Pancreas (tissue), 10 donors: ENCODE measurements at regions not wholly inside any gene's neighbourhood (a gene's known extent, or its start where the extent isn't known, plus 50 kb on each side); places are given as distances from the start of the nearest gene placed in this dataset.

ENCODE experiments used
- ATAC-seq, 4 donors: fragments of 200-7000 bp; cut with Tn5 transposase; one replicate each; pipeline versions ENCODE4 v1.8.0 to v1.9.1; 2020; ENCODE audit warnings: mild to moderate bottlenecking in 4 of 4, moderate library complexity in 4 of 4
- DNase-seq, 6 donors: peaks; one replicate each; pipeline ENCODE4 v3.0.0-alpha.2; 2020
- FAIRE-seq: peaks from 2 replicates; lab custom pipeline; 2012; peaks lifted over from hg19 to GRCh38; lab: Jason Lieb, UNC
- H3K27ac ChIP-seq, 4 donors: fragments of 200-600 bp; sonication (generic); 1 replicate in 3 of 4; 2 replicates in 1 of 4; pipeline versions ENCODE4 v1.5.0 to v1.8.0; 2020
- H3K27me3 ChIP-seq, 4 donors: fragments of 200-600 bp; one replicate each; pipeline ENCODE4 v1.8.0; 2021
- H3K36me3 ChIP-seq, 3 donors: fragments of 200-600 bp; sonication (generic) in 1 of 3; one replicate each; pipeline versions ENCODE4 v1.5.0 to v1.8.0; 2020 to 2021
- H3K4me1 ChIP-seq, 3 donors: fragments of 200-600 bp; one replicate each; pipeline ENCODE4 v1.8.0; 2021
- H3K4me3 ChIP-seq, 4 donors: fragments of 200-600 bp; sonication (generic) in 2 of 4; one replicate each; pipeline versions ENCODE4 v1.5.0 to v1.8.0; 2020 to 2021
- H3K9me3 ChIP-seq, 4 donors: fragments of 200-600 bp; one replicate each; pipeline ENCODE4 v1.8.0; 2021
- WGBS, 2 donors: extraction: QIAGEN DNeasy Blood & Tissue Kit; methylation state at CpG; one replicate each; pipeline ENCODE4 v1.1.7; 2013; 5-methylcytosine and 5-hydroxymethylcytosine counted together
- intact Hi-C, 3 donors: fragments of 100-400 bp; cut with DNase I; formaldehyde crosslinking; loops; one replicate each; pipeline versions ENCODE4 v1.11.1 to v1.14.2; 2022
- TF ChIP-seq, protein P1 (sequence below), 4 donors: fragments of 200-600 bp; sonication (generic) in 3 of 4; IDR thresholded peaks; one replicate each; pipeline versions ENCODE4 v1.5.0 to v1.8.0; 2021; ENCODE audit warnings: antibody characterized with exemption in 4 of 4
- donor health status: healthy with polysubstance abuse.
- donor health status: DM: no; HTN: no; CAD: no; lungs with moderate emphysema.
- donor health status: DM: no; HTN: no; CAD: no.
- donor health status: control.
- donor health status: control.
- donor health status: Bipolar disorder and iron deficiency.
- donor health status: DM: yes; HTN: yes; CAD: no.
- donor health status: DM: no; HTN: no; CAD: no.
- donor health status: DM: no; HTN: no; CAD: no.
- donor health status: DM: yes; HTN: yes; CAD: no.

DNA sequence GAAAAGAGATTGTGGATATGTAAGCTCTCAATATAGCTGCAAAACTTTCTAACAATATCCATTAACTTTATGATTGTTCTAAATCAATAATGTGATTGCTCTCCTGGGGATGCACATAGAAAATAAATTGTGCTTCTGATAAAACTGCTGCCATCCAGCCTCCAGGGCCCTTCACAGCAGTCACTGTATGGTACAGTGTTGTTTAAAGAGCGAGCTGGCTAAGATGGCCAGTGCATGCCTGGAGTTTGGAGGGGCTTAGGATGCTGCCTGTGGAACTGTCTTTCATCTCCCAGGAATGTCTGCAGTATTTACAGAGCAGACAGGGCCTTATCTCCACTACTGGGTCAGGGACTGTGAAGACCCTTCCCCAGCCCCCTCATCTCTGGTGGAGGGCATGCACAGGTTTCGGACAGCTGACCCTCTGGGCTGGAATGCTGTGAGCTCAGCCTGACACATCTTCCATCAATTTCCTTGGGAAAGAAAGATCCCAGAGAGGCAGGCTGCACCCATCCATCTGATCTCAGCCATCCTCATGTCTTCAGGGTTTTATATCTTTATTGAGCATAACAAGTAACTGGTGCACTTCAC is 137.0 kb downstream of the PLPP3 start:
- no peak for DNase-seq
- Histone ChIP-seq H3K27me3 (no peaks in the 10 kb centered on the region), H3K36me3 (no peaks in the 10 kb centered on the region), H3K4me1 (no peaks in the 10 kb centered on the region), H3K9me3 (no peaks in the 10 kb centered on the region), H3K4me3 (no peak overlapping the region), H3K27ac (no peak overlapping the region)
- FAIRE-seq: no peak
- 93 to 98% methylated on average over 2 of the region's 2 CpGs for WGBS, 2 donors
- intact Hi-C loops: no loop called here
- TF ChIP-seq, protein P1, sequence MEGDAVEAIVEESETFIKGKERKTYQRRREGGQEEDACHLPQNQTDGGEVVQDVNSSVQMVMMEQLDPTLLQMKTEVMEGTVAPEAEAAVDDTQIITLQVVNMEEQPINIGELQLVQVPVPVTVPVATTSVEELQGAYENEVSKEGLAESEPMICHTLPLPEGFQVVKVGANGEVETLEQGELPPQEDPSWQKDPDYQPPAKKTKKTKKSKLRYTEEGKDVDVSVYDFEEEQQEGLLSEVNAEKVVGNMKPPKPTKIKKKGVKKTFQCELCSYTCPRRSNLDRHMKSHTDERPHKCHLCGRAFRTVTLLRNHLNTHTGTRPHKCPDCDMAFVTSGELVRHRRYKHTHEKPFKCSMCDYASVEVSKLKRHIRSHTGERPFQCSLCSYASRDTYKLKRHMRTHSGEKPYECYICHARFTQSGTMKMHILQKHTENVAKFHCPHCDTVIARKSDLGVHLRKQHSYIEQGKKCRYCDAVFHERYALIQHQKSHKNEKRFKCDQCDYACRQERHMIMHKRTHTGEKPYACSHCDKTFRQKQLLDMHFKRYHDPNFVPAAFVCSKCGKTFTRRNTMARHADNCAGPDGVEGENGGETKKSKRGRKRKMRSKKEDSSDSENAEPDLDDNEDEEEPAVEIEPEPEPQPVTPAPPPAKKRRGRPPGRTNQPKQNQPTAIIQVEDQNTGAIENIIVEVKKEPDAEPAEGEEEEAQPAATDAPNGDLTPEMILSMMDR (IDR thresholded peaks at IDR 0.05): no peak
- ATAC-seq: no peak

DNA sequence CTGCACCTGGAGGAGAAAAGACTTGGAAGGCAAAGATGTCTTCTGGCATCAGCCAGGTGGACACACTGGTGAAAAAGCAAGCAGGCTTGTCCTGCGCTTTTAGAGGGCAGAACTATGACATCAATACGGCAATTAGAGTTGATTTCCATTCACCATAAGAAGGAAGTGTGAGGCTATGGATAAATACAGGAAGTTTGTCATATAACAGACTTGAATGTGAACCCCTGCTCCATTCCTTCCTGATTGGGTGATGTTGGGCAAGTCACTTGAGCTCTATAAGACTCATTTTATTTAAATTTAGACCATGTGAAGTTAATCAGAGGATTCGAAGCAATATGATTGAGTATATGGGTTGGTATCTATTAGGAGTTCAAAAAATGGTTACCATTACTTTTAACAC is 137.8 kb downstream of the PLPP3 start:
- ATAC-seq (no peak), DNase-seq (no peak), FAIRE-seq (no peak)
- H3K36me3 ChIP-seq: no peaks in the 10 kb centered on the region
- TF ChIP-seq, protein P1 (IDR thresholded peaks at IDR 0.05): no peak
- no peak overlapping the region for H3K27ac ChIP-seq
- H3K4me1 ChIP-seq: no peaks in the 10 kb centered on the region
- H3K9me3 ChIP-seq: no peaks in the 10 kb centered on the region
- H3K27me3 ChIP-seq: no peaks in the 10 kb centered on the region
- intact Hi-C loops: no loop called here
- WGBS, 2 donors: 93% methylated on average over 3 of the region's 3 CpGs
- no peak overlapping the region for H3K4me3 ChIP-seq

DNA sequence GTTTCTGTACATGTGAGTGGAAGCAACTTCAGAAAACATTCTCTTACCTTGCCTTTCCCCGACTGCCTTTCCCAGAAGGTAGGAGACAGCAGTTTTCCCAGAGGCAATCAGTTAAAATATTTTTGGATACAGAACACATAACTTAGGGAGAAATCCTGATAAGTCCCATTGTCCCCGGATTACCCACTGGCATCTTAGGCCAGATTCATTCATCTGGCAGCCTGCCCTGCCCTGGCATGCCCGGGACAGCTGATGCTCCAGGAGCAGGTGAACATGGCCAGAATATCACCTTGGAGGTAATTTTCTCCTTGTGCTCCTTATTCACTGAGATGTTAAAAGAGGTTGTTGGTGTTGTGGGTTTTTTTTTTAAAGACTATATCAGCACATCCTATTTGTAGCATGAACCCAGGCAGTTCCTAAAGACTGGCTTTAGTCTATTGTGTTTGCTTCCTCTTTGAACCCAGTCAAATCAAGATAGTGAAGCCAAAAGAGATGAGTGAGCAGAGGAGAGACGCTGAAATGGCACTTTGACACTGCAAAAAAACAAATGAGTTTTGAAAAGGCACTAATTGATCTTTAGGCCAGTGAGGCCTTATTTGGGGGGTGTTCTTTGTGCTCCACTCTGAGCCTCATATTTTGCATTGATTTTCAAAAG is 139.6 kb downstream of the PLPP3 start:
- TF ChIP-seq, protein P1 (IDR thresholded peaks at IDR 0.05): no peak
- intact Hi-C loops: no loop called here
- H3K27me3 ChIP-seq: no peaks in the 10 kb centered on the region
- ATAC-seq: no peak
- H3K4me3 ChIP-seq: no peak overlapping the region
- H3K36me3 ChIP-seq: no peaks in the 10 kb centered on the region
- H3K4me1 ChIP-seq: no peaks in the 10 kb centered on the region
- no peak overlapping the region for H3K27ac ChIP-seq
- no peak for FAIRE-seq
- DNase-seq: no peak
- H3K9me3 ChIP-seq: no peaks in the 10 kb centered on the region
- WGBS, 2 donors: 17 to 22% methylated on average over 4 of the region's 4 CpGs

DNA sequence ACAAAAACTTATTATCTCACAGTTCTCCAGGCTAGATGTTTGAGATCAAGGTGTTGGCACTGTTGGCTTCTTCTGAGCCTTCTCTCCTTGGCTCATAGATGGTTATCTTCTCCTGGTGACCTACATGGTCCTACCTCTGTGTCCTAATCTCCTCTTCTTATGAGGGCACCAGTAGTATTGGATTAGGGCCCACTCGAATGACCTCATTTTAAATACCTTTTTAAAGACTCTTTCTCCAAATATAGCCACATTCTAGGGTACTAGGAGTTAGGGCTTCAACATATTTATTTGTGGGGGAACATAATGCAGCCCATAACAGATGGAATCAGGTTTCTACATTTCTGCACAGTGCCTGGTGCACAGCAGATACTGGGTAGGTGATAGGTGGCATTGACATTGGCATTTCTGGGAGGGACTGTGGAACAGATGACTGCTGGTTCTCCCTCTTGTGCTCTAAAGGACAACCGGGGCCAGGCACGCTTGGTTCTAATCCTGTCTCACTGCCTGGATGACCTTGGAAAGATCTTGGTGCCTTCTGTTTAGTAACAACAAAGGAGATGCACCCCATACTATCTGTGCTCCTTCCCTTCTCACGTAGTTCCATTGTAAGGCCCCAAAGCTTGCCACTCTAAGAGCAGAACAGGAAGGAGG is 140.3 kb downstream of the PLPP3 start:
- intact Hi-C loops: no loop called here
- TF ChIP-seq, protein P1 (IDR thresholded peaks at IDR 0.05): no peak
- WGBS, 2 donors: 91 to 93% methylated on average over 4 of the region's 4 CpGs
- H3K4me3 ChIP-seq: no peak overlapping the region
- ATAC-seq (no peak), FAIRE-seq (no peak), DNase-seq (no peak)
- H3K27me3 ChIP-seq: no peaks in the 10 kb centered on the region
- no peaks in the 10 kb centered on the region for H3K36me3 ChIP-seq
- no peak overlapping the region for H3K27ac ChIP-seq
- no peaks in the 10 kb centered on the region for H3K4me1 ChIP-seq
- no peaks in the 10 kb centered on the region for H3K9me3 ChIP-seq

DNA sequence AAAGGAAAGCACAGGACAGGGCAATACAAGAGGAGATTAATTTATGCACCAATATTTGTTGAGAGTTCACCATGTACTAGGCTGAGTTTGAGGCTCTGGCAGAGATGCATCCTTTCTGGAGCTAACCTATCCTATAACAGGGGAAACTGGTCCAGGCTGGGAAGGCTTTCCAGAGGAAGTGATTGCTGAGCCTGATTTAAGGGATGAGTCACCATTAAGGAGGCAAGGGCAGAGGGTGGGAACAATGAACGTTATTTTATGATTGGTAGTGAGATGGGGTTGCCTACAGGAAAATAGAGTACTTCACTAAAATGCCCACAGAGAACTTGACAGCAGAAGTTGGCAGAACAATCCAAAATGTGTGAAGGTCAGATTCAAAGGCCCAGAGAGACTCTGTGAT is 141.4 kb downstream of the PLPP3 start:
- TF ChIP-seq, protein P1 (IDR thresholded peaks at IDR 0.05): no peak
- FAIRE-seq (no peak), DNase-seq (no peak), ATAC-seq (no peak)
- H3K9me3 ChIP-seq: no peaks in the 10 kb centered on the region
- intact Hi-C loops: no loop called here
- no peak overlapping the region for H3K4me3 ChIP-seq
- WGBS, 2 donors: 36 to 48% methylated on average over 1 of the region's 1 CpG
- no peaks in the 10 kb centered on the region for H3K27me3 ChIP-seq
- H3K4me1 ChIP-seq: no peaks in the 10 kb centered on the region
- no peaks in the 10 kb centered on the region for H3K36me3 ChIP-seq
- H3K27ac ChIP-seq: no peak overlapping the region
